Stimulated activated CD4-positive, alpha-beta T cell treated with anti-CD3 and anti-CD28 coated beads, Interleukin-12 subunit alpha, Interleukin-12 subunit beta, amount 100 ng/mL, for 24 hours (primary cell): ENCODE measurements at regions not wholly inside any gene's neighbourhood (a gene's known extent, or its start where the extent isn't known, plus 50 kb on each side); places are given as distances from the start of the nearest gene placed in this dataset.

Source experiments
- DNase-seq, 2 experiments: peaks; one replicate each; pipeline ENCODE4 v3.0.0-alpha.2; 2020; ENCODE audit warnings: low read depth in 2 of 2

GRCh38 chr12:124517260-124518050, 50.0 kb downstream of the NCOR2 start:
- no peak for DNase-seq

- no peak for DNase-seq
Measured at GRCh38 chr12:124516850-124517249, 50.6 kb downstream of the NCOR2 start.

DNA sequence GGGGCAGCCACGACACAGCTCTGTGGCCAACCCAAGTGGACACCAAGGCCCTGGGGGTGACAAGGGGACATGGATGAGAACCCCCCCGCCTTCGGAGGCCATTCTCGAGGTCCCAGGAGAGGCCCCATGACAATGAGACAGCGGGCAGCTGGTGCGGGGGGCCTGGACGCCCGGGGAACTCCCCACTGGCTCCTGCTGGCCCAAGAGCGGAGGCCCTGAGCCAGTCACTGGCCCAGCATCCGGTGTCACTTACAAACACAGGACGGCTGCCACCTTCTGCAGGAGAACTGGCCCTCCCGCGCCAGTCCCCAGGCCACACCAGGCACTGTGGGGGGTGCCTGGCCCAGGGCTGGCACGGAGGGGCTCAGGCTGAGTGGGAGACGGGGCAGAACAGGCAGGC, 51.4 kb downstream of the NCOR2 start:
- no peak for DNase-seq

DNA sequence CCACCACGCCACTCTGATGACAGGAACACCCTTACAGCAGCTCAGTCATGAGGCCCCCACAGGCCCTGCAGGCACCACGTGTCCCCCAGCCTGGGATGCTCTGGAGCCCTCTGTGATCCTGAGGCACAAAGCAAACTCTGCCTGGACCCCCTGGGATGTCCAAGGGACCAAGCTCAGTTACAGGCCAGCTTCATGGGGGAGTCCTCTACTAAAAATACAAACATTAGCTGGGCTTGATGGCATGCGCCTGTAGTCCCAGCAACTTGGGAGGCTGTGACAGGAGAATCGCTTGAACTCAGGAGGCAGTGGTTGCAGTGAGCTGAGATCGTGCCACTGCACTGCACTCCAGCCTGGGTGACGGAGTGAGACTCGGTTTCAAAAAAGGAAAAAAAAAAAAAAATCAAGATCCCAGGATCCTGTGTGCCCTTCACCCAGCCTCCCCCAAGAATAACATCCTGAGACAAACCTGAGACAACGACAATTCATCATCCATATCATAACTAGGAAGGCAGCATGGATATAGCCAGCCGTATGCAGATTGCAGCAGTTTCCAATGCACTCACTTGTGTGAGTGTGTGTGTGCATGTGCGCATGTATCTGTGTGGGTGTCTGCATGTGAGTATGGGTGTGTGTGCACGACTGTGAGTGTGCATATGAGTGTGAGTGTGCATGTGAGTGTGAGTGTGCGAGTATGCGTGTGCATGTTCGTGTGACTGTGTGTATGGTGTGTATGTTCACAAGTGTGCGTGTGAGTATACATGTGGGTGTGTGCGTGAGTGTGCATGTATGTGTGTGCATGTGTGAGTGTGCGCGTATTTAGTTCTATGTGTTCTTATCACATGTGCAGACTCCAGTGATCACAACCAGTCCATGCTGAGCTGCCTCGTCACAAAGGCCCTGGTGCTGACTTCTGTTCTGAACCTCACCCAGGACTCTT, 52.1 kb downstream of the NCOR2 start:
- DNase-seq = no peak

GRCh38 chr12:124514145-124514995, 53.0 kb downstream of the NCOR2 start:
- no peak for DNase-seq

DNA sequence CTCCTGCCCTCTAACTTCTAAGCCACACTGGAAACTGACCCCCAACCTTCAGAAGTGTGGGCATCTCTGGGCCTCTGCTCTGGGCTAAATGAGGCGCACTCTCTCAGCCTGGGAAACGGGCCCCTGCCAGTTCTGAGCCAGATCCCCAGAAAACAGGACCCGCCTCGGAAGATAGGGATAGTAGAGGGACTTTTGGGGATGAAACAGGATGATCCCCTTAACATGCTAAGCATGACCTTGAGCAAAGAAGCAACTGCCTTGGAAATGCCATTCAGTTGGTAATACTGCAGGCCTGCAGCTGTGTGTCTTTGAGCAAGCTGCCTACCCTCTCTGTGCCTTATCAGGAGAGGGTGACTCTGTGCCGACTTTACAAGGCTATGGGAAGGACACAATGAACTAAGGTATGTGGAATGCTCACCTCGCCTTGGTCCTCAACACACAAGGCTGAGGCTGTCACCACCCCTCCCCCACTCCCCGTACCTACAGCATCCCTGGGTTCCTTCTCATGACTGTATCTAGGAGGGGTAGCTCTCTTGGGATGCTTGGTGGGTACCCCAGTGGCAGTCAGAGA, 54.0 kb downstream of the NCOR2 start:
- DNase-seq = no peak

- DNase-seq = no peak
Measured at GRCh38 chr12:124512667-124513296, 54.6 kb downstream of the NCOR2 start.

DNA sequence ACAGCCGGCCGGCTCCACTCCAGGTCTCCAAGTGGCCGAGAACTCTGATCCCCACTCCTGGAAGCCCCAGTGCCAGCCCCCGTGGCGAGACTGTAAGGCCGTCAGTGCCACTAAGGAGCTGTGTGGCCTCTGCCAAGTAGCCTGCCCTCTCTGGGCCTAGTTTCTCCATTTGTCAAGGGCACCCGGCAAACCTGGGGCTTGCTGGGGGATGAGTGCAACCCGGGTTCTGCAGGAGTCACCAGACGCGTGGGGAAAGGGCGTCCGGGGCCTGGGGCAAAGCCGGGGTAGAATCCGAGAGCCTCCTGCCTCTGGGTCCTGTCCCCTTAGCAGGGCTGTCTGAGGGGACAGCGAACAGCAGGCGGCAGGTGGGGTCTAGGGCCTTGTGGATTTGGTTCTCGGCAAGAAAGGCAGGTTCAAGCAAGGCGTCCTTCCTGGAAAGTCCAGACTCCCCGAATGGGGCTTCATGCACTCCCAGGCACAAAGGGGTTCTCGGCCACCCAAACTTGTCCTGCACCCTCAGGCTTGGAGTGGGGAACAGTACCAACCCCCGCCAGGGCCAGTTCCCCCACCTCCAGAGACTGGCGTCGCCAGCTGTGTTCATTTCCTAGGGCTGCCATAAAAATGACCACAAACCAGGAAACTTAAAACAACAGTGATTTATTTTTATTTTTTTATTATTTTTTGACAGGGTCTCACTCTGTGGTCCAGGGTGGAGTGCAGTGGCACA, 56.0 kb downstream of the NCOR2 start:
- no peak for DNase-seq

GRCh38 chr12:124510301-124510970, 57.0 kb downstream of the NCOR2 start:
- no peak for DNase-seq

- DNase-seq = no peak
Measured at GRCh38 chr12:124509676-124510300, 57.6 kb downstream of the NCOR2 start.

GRCh38 chr12:124509300-124509675, 58.1 kb downstream of the NCOR2 start:
- DNase-seq = no peak

- no peak for DNase-seq
Measured at GRCh38 chr12:124508381-124509079, 58.9 kb downstream of the NCOR2 start.

- DNase-seq = no peak
Measured at GRCh38 chr12:124507188-124508109, 60.0 kb downstream of the NCOR2 start.

DNA sequence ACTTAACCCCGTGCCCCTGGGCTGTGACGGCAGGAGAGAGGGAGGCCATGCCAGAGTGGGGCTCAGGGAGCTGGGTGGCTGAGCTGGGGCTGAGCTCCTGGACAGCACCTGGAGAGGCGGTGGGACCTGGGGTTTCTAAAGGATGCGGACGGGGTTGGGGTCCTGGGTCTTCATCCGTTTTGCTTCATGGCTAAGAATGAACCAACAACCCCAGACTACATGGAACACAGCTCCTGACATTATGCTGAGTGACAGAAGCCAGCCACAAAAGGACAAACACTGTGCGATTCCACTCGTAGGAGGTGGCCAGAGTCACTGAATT, 60.6 kb downstream of the NCOR2 start:
- no peak for DNase-seq

DNA sequence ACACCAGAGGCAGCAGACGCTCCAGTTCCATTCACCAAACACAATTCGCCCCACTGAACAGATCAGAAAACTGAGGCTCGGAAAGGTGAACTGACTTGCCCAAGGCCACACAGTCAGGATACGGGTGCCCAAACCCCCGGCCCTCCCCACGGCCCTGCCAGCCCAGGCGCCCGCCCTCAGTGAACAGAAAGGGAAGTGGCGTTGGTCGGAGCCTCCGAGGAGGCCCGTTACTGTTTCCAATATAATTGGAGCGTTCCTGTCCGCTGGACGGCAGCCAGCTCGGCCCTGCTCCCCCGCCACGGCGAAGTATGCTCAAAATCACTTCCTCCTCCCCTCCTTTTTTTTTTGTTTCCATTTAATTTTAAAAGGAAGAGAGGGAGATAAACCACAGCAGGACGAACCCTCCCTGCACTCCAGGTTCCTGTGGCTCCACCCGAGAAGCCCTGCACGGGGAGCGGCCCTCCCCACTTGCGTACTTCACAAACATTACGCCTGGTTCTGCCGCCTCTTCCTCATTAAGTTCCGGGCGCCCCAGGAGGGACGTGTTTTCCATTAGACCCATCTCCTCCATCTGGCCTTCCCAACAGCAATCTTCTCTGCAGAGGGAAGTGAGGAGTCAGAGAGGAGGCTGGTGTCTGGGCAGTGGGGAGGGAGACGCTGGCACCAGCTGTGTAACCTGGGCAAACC, 61.1 kb downstream of the NCOR2 start:
- no peak for DNase-seq

- no peak for DNase-seq
Measured at GRCh38 chr12:124505001-124505818, 62.2 kb downstream of the NCOR2 start.
